SH-SY5Y (cell line): ENCODE measurements at regions not wholly inside any gene's neighbourhood (a gene's known extent, or its start where the extent isn't known, plus 50 kb on each side); places are given as distances from the start of the nearest gene placed in this dataset.

Source experiments
- GATA2 ChIP-seq: IDR thresholded peaks from 2 replicates; pipeline ENCODE4 v1.6.1; 2011; ENCODE audit warnings: mild to moderate bottlenecking, low read depth, low read length
- GATA3 ChIP-seq: IDR thresholded peaks from 2 replicates; pipeline ENCODE4 v1.6.1; 2011; ENCODE audit warnings: low read depth, mild to moderate bottlenecking, low read length, moderate library complexity

DNA sequence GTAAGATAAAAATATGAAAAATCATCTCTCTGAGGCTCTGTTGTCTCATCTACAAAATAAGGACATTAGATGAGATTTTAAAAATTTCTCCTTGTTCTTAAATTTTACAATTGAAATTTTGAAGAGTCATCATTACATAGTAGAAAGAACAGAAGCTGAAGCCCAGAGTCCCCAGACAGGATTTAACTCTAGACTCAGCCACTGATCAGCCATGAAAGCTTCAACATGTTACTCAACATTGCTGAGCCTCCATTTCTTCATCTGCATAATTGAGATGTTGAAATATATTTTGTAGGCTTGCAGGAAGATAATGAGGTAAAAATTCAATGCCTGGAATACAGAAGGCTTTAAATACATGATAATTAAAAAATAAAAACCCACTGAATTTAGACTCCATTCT, 633.3 kb downstream of the LMO4 start:
- TF ChIP-seq GATA2 (no peak), GATA3 (no peak)
